HG03442 (cell line): ENCODE measurements at regions not wholly inside any gene's neighbourhood (a gene's known extent, or its start where the extent isn't known, plus 50 kb on each side); places are given as distances from the start of the nearest gene placed in this dataset.

Source experiments
- ATAC-seq: cut with Tn5 transposase; IDR thresholded peaks from one replicate; pipeline ENCODE4 v1.9.1; 2021; ENCODE audit warnings: mild to moderate bottlenecking, moderate library complexity; ENCODE audit not compliant: unreplicated experiment

- peak; percentile 59 for ATAC-seq
These were observed 195.6 kb upstream of the PWP1 start for GRCh38 chr12:107490010-107490409.

GRCh38 chr12:107491856-107492255 is 193.7 kb upstream of the PWP1 start:
- no peak for ATAC-seq

- ATAC-seq, result no peak
These were observed 193.0 kb upstream of the PWP1 start for GRCh38 chr12:107492393-107493134.

- no peak for ATAC-seq
These were observed 192.5 kb upstream of the PWP1 start for GRCh38 chr12:107493135-107493494.

GRCh38 chr12:107493666-107494065 is 191.9 kb upstream of the PWP1 start:
- no peak for ATAC-seq

GRCh38 chr12:107494331-107494730 is 191.3 kb upstream of the PWP1 start:
- ATAC-seq, result no peak

GRCh38 chr12:107495604-107496003 is 190.0 kb upstream of the PWP1 start:
- ATAC-seq, result no peak

GRCh38 chr12:107497231-107497630 is 188.4 kb upstream of the PWP1 start:
- no peak for ATAC-seq

- ATAC-seq, result no peak
These were observed 185.3 kb upstream of the PWP1 start for GRCh38 chr12:107500307-107500706.

- no peak for ATAC-seq
These were observed 183.9 kb upstream of the PWP1 start for GRCh38 chr12:107501681-107502080.

GRCh38 chr12:107503129-107503855 is 182.3 kb upstream of the PWP1 start:
- no peak for ATAC-seq

GRCh38 chr12:107503887-107504885 is 181.4 kb upstream of the PWP1 start:
- ATAC-seq, result no peak

GRCh38 chr12:107509421-107509820 is 176.2 kb upstream of the PWP1 start:
- no peak for ATAC-seq

GRCh38 chr12:107510211-107510610 is 175.4 kb upstream of the PWP1 start:
- ATAC-seq, result no peak

- no peak for ATAC-seq
These were observed 174.3 kb upstream of the PWP1 start for GRCh38 chr12:107511292-107511691.

GRCh38 chr12:107512391-107512790 is 173.2 kb upstream of the PWP1 start:
- no peak for ATAC-seq

GRCh38 chr12:107513184-107513583 is 172.4 kb upstream of the PWP1 start:
- ATAC-seq, result no peak

- ATAC-seq, result no peak
These were observed 171.8 kb upstream of the PWP1 start for GRCh38 chr12:107513636-107514400.

GRCh38 chr12:107514887-107515445 is 170.6 kb upstream of the PWP1 start:
- ATAC-seq, result no peak

- ATAC-seq, result no peak
These were observed 170.1 kb upstream of the PWP1 start for GRCh38 chr12:107515446-107515958.
